Mesenchymal stem cell (in vitro differentiated cells and primary cell): ENCODE measurements at regions not wholly inside any gene's neighbourhood (a gene's known extent, or its start where the extent isn't known, plus 50 kb on each side); places are given as distances from the start of the nearest gene placed in this dataset.
"Not testable (repeated sequence)": the region's sequence is repeated elsewhere in the genome, so short reads cannot be mapped to it uniquely, and the experiment has no call there.

ENCODE experiments used
- DNase-seq: peaks from one replicate; pipeline ENCODE4 v3.0.0-alpha.2; 2013
- H2AFZ ChIP-seq: one replicate; pipeline ENCODE4 v1.6.1; 2013; ENCODE audit warnings: low read depth, mild to moderate bottlenecking, control low read depth, inconsistent platforms, low read length, moderate library complexity
- H2AK5ac ChIP-seq: 2 replicates; pipeline ENCODE4 v1.6.1; 2013; ENCODE audit warnings: low read length, moderate library complexity, mild to moderate bottlenecking, inconsistent platforms; ENCODE audit not compliant: severe bottlenecking
- H2BK120ac ChIP-seq: one replicate; pipeline ENCODE4 v1.6.1; 2013; ENCODE audit warnings: low read depth, mild to moderate bottlenecking, inconsistent platforms, low read length, moderate library complexity
- H2BK12ac ChIP-seq, 2 experiments: one replicate each; pipeline ENCODE4 v1.6.1; 2013; ENCODE audit warnings: inconsistent platforms in 2 of 2, low read length in 2 of 2, mild to moderate bottlenecking in 2 of 2, moderate library complexity in 2 of 2, control low read depth in 1 of 2
- H2BK15ac ChIP-seq: one replicate; pipeline ENCODE4 v1.6.1; 2013; ENCODE audit warnings: mild to moderate bottlenecking, low read depth, inconsistent platforms; ENCODE audit not compliant: poor library complexity, severe bottlenecking
- H2BK5ac ChIP-seq: 2 replicates; pipeline ENCODE4 v1.6.1; 2013; ENCODE audit warnings: low read depth, mild to moderate bottlenecking, low read length, control low read depth, inconsistent platforms; ENCODE audit not compliant: poor library complexity, severe bottlenecking
- H3K14ac ChIP-seq, 2 experiments: one replicate each; pipeline ENCODE4 v1.6.1; 2013; ENCODE audit warnings: inconsistent platforms in 2 of 2, low read length in 2 of 2, control low read depth in 1 of 2, mild to moderate bottlenecking in 1 of 2, moderate library complexity in 1 of 2
- H3K18ac ChIP-seq, 2 experiments: one replicate each; pipeline ENCODE4 v1.6.1; 2013; ENCODE audit warnings: inconsistent platforms in 2 of 2, low read length in 2 of 2, control low read depth in 1 of 2, low read depth in 1 of 2, mild to moderate bottlenecking in 1 of 2
- H3K23ac ChIP-seq, 2 experiments: one replicate each; pipeline ENCODE4 v1.6.1; 2013; ENCODE audit warnings: inconsistent platforms in 2 of 2, low read length in 2 of 2, mild to moderate bottlenecking in 2 of 2, moderate library complexity in 2 of 2, control low read depth in 1 of 2
- H3K27ac ChIP-seq: 2 replicates; pipeline ENCODE4 v1.5.1; 2013; ENCODE audit warnings: mild to moderate bottlenecking, moderate library complexity, low read length, control low read depth, inconsistent platforms; ENCODE audit not compliant: poor library complexity, severe bottlenecking
- H3K27me3 ChIP-seq, 2 experiments: 2 replicates each; pipeline versions ENCODE4 v1.6.1 to v1.7.0; 2013; ENCODE audit warnings: low read length in 2 of 2, mild to moderate bottlenecking in 2 of 2, moderate library complexity in 2 of 2, control low read depth in 1 of 2, inconsistent platforms in 1 of 2; ENCODE audit not compliant: control insufficient read depth in 1 of 2, insufficient read depth in 1 of 2
- H3K36me3 ChIP-seq, 2 experiments: 2 replicates each; pipeline versions ENCODE4 v1.6.1 to v1.7.0; 2013; ENCODE audit warnings: low read length in 2 of 2, control low read depth in 1 of 2, inconsistent platforms in 1 of 2, low read depth in 1 of 2, mild to moderate bottlenecking in 1 of 2; ENCODE audit not compliant: insufficient read depth in 2 of 2, control insufficient read depth in 1 of 2
- H3K4ac ChIP-seq, 2 experiments: one replicate each; pipeline ENCODE4 v1.6.1; 2013; ENCODE audit warnings: inconsistent platforms in 2 of 2, low read length in 2 of 2, mild to moderate bottlenecking in 2 of 2, moderate library complexity in 2 of 2, control low read depth in 1 of 2, low read depth in 1 of 2
- H3K4me1 ChIP-seq: 2 replicates; pipeline ENCODE4 v1.6.1; 2013; ENCODE audit warnings: low read depth, low read length, control low read depth; ENCODE audit not compliant: control insufficient read depth, insufficient read depth
- H3K4me2 ChIP-seq: 2 replicates; pipeline ENCODE4 v1.6.1; 2013; ENCODE audit warnings: low read length, mild to moderate bottlenecking, inconsistent platforms; ENCODE audit not compliant: poor library complexity, severe bottlenecking
- H3K4me3 ChIP-seq, 2 experiments: 2 replicates each; pipeline versions ENCODE4 v1.5.1 to v1.7.0; 2013; ENCODE audit warnings: low read length in 2 of 2, mild to moderate bottlenecking in 2 of 2, control low read depth in 1 of 2, low read depth in 1 of 2; ENCODE audit not compliant: insufficient read depth in 1 of 2
- H3K79me1 ChIP-seq: replicated peaks from 2 replicates; pipeline ENCODE4 v1.6.1; 2013; ENCODE audit warnings: mild to moderate bottlenecking, control low read depth, low read length, inconsistent platforms; ENCODE audit not compliant: poor library complexity, severe bottlenecking
- H3K9ac ChIP-seq: 2 replicates; pipeline ENCODE4 v1.7.0; 2013; ENCODE audit warnings: mild to moderate bottlenecking, low read length, moderate library complexity
- H3K9me3 ChIP-seq: 2 replicates; pipeline ENCODE4 v1.7.0; 2013; ENCODE audit warnings: mild to moderate bottlenecking, low read length; ENCODE audit not compliant: control insufficient read depth
- H4K8ac ChIP-seq: one replicate; pipeline ENCODE4 v1.6.1; 2013; ENCODE audit warnings: inconsistent platforms, mild to moderate bottlenecking, low read length, moderate library complexity
- H4K91ac ChIP-seq: one replicate; pipeline ENCODE4 v1.6.1; 2013; ENCODE audit warnings: mild to moderate bottlenecking, low read length, inconsistent platforms
- WGBS: methylation state at CpG from one replicate; pipeline ENCODE4 v1.1.7; 2013; ENCODE audit warnings: mixed read lengths; 5-methylcytosine and 5-hydroxymethylcytosine counted together

DNA sequence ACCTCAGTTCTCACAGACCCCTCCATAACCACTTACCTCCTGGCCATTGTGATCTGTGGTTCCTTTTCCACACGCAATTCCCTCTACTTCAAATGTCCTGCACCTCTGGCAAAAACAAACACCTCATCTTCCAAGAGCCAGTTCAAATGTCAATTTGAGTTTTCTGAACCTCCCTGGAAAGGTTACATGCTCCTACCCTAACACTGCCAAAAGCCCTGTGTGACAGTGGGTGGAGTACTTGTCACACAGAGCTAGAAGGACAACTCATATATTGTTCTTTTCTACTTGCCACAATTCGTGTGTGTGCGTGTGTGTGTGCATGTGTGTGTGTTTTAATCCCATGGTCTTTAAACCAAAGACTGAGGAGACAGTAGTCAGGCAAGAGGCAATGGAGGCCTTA is 331.8 kb upstream of the ARHGEF26 start:
- H3K4me2 ChIP-seq: no peak overlapping the region

DNA sequence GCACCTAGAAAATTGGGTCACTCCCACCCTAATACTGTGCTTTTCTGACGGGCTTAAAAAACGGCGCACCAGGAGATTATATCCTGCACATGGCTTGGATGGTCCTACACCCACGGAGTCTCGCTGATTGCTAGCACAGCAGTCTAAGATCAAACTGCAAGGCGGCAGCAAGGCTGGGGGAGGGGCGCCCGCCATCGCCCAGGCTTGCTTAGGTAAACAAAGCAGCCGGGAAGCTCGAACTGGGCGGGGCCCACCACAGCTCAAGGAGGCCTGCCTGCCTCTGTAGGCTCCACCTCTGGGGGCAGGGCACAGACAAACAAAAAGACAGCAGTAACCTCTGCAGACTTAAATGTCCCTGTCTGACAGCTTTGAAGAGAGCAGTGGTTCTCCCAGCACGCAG is 324.1 kb upstream of the ARHGEF26 start:
- not testable (repeated sequence) for H3K27me3 ChIP-seq, H2BK12ac ChIP-seq, H2AK5ac ChIP-seq, H3K4ac ChIP-seq, H3K23ac ChIP-seq, H4K8ac ChIP-seq, H3K4me2 ChIP-seq, H3K9ac ChIP-seq, H4K91ac ChIP-seq, H3K18ac ChIP-seq, H3K27ac ChIP-seq, H2BK5ac ChIP-seq, H3K9me3 ChIP-seq, H2BK120ac ChIP-seq, H3K4me3 ChIP-seq, H2BK15ac ChIP-seq, H2AFZ ChIP-seq, H3K14ac ChIP-seq, H3K36me3 ChIP-seq, DNase-seq, H3K79me1 ChIP-seq, H3K4me1 ChIP-seq
- 87% methylated on average over 12 of the region's 13 CpGs for WGBS

More for the DNA sequence above, 331.8 kb upstream of the ARHGEF26 start:
- H3K9ac ChIP-seq: no peak overlapping the region
- WGBS: 83% methylated on average over 3 of the region's 3 CpGs
- H2BK120ac ChIP-seq: no peak overlapping the region
- H3K23ac ChIP-seq: no peak overlapping the region
- no peak overlapping the region for H2BK12ac ChIP-seq
- H2AFZ ChIP-seq: no peak overlapping the region
- no peak overlapping the region for H4K8ac ChIP-seq
- H3K18ac ChIP-seq: no peak overlapping the region
- no peak overlapping the region for H2BK5ac ChIP-seq
- H3K9me3 ChIP-seq: no peaks in the 10 kb centered on the region
- no peak overlapping the region for H3K27ac ChIP-seq
- no peak overlapping the region for H3K14ac ChIP-seq
- no peak overlapping the region for H2AK5ac ChIP-seq
- H3K4ac ChIP-seq: no peak overlapping the region
- no peaks in the 10 kb centered on the region for H3K79me1 ChIP-seq
- H4K91ac ChIP-seq: no peak overlapping the region
- H3K4me3 ChIP-seq: no peak overlapping the region
- no peaks in the 10 kb centered on the region for H3K27me3 ChIP-seq
- H2BK15ac ChIP-seq: no peak overlapping the region
- H3K36me3 ChIP-seq: no peaks in the 10 kb centered on the region
- DNase-seq: no peak
- H3K4me1 ChIP-seq: no peaks in the 10 kb centered on the region

DNA sequence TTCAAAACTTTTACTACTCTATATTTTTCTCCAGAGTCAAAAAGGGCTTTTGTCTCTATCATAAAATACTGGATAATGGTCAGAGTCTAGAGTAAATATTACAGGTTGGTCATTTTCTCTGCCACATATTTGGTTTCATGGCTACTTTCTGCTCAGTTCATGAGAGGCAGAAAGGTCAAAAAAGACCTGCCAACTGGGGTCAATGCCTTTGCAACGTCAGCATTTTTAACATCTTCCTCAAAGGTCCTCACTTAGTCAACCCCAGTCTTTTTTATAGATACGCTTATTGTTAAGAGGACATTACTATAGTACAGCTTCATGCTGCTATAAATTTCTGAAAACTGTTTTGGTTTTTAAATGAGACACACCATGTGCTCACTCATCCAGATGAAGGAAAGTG is 312.1 kb upstream of the ARHGEF26 start:
- Histone ChIP-seq H3K4me2 (no peak overlapping the region), H3K9ac (no peak overlapping the region), H3K36me3 (no peaks in the 10 kb centered on the region), H3K27ac (no peak overlapping the region), H4K8ac (no peak overlapping the region), H3K4ac (no peak overlapping the region), H3K18ac (no peak overlapping the region), H2AK5ac (no peak overlapping the region), H2AFZ (no peak overlapping the region), H2BK12ac (no peak overlapping the region), H2BK15ac (no peak overlapping the region), H3K27me3 (no peaks in the 10 kb centered on the region), H3K23ac (no peak overlapping the region), H2BK120ac (no peak overlapping the region), H3K14ac (no peak overlapping the region), H2BK5ac (no peak overlapping the region), H3K9me3 (no peaks in the 10 kb centered on the region), H4K91ac (no peak overlapping the region), H3K4me3 (no peak overlapping the region), H3K79me1 (no peaks in the 10 kb centered on the region), H3K4me1 (no peaks in the 10 kb centered on the region)
- WGBS: 0% methylated on average over 1 of the region's 2 CpGs
- no peak for DNase-seq

DNA sequence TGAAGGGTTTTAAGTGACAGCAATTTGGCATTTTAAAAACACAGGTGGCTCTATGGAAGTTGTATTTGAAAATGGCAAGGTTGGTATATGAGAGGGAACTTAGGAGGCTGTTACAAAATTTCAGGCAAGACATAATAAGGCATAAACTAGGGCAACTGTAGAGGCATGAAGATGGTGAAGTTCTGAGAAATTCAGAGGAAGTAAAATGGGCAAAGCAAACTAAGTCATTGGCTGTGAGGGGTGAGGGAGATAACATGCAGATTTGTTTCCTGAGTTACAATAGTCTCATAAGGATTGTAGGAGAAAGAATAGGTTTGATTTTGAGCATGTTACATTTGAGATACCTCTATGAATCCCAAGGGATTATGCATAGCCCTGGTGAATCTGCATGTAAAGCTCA is 302.9 kb upstream of the ARHGEF26 start:
- H3K14ac ChIP-seq: no peak overlapping the region
- no peak overlapping the region for H2BK12ac ChIP-seq
- H3K27ac ChIP-seq: no peak overlapping the region
- H4K91ac ChIP-seq: no peak overlapping the region
- no peak overlapping the region for H2AFZ ChIP-seq
- H3K27me3 ChIP-seq: no peaks in the 10 kb centered on the region
- no peak overlapping the region for H2AK5ac ChIP-seq
- H2BK5ac ChIP-seq: no peak overlapping the region
- H3K23ac ChIP-seq: no peak overlapping the region
- H3K4me3 ChIP-seq: no peak overlapping the region
- H3K18ac ChIP-seq: no peak overlapping the region
- H3K4ac ChIP-seq: no peak overlapping the region
- no peaks in the 10 kb centered on the region for H3K4me1 ChIP-seq
- no peaks in the 10 kb centered on the region for H3K9me3 ChIP-seq
- no peak overlapping the region for H4K8ac ChIP-seq
- H2BK120ac ChIP-seq: no peak overlapping the region
- no peaks in the 10 kb centered on the region for H3K36me3 ChIP-seq
- H3K79me1 ChIP-seq: no peaks in the 10 kb centered on the region
- H3K4me2 ChIP-seq: no peak overlapping the region
- no peak overlapping the region for H2BK15ac ChIP-seq
- H3K9ac ChIP-seq: no peak overlapping the region
- DNase-seq: no peak
